ENCODE measurements at regions not wholly inside any gene's neighbourhood (a gene's known extent, or its start where the extent isn't known, plus 50 kb on each side); places are given as distances from the start of the nearest gene placed in this dataset.

GRCh38 chrX:80170581-80170980, 156.0 kb downstream of the TBX22 start:
- no peak for TF ChIP-seq CTCF (conservative IDR thresholded peaks at IDR 0.05)
- no peak for TF ChIP-seq ZFX (IDR thresholded peaks at IDR 0.05)
